Vagina (tissue), 2 donors: ENCODE measurements at regions not wholly inside any gene's neighbourhood (a gene's known extent, or its start where the extent isn't known, plus 50 kb on each side); places are given as distances from the start of the nearest gene placed in this dataset.
A peak's percentile ranks its signal among the peaks of the same experiment; 100 is the strongest.

Experiments used
- DNase-seq, 2 donors: peaks; one replicate each; pipeline ENCODE4 v3.0.0-alpha.2; 2017; ENCODE audit errors: extremely low spot score in 2 of 2
- H3K27ac ChIP-seq: fragments of 200-600 bp; sonication (generic); one replicate; pipeline ENCODE4 v1.5.1; 2019
- H3K27me3 ChIP-seq: fragments of 200-600 bp; sonication (generic); one replicate; pipeline ENCODE4 v1.5.1; 2019
- H3K36me3 ChIP-seq, 2 donors: fragments of 200-600 bp; sonication (generic); one replicate each; pipeline ENCODE4 v1.5.1; 2017 to 2019
- H3K4me1 ChIP-seq: fragments of 200-600 bp; sonication (generic); one replicate; pipeline ENCODE4 v1.5.1; 2019
- H3K4me3 ChIP-seq, 2 donors: fragments of 200-600 bp; sonication (generic); 1 replicate in 1 of 2; 2 replicates in 1 of 2; pipeline ENCODE4 v1.5.1; 2016 to 2019
- H3K9me3 ChIP-seq: fragments of 200-600 bp; sonication (generic); one replicate; pipeline ENCODE4 v1.5.1; 2019
- CTCF ChIP-seq, 3 experiments: fragments of 450-650 bp in 2 of 3; fragments of 200-600 bp in 1 of 3; sonication (generic) in 1 of 3; IDR thresholded peaks; one replicate each; pipeline ENCODE4 v1.5.1; 2017 to 2019; ENCODE audit warnings: antibody characterized with exemption in 3 of 3, mild to moderate bottlenecking in 2 of 3, moderate library complexity in 2 of 3
- POLR2A ChIP-seq, 2 donors: fragments of 450-650 bp; IDR thresholded peaks; one replicate each; pipeline ENCODE4 v1.6.1; 2017; ENCODE audit warnings: antibody characterized with exemption in 2 of 2, mild to moderate bottlenecking in 2 of 2, moderate library complexity in 2 of 2
- POLR2AphosphoS5 ChIP-seq, 2 donors: sonication (generic); formaldehyde crosslinking; IDR thresholded peaks; one replicate each; pipeline ENCODE4 v1.9.0; 2017; ENCODE audit warnings: antibody characterized with exemption in 2 of 2, mild to moderate bottlenecking in 2 of 2, low read depth in 1 of 2; ENCODE audit not compliant: insufficient read depth in 1 of 2
- intact Hi-C: fragments of 100-400 bp; cut with DNase I; formaldehyde crosslinking; loops from one replicate; pipeline ENCODE4 v1.15.1; 2023

GRCh38 chr9:89807682-89808075 is 202.9 kb downstream of the GADD45G start:
- intact Hi-C loops, result no loop called here
- H3K36me3 ChIP-seq, result no peaks in the 10 kb centered on the region
- no peak overlapping the region for H3K4me3 ChIP-seq
- peaks cover 10% of the 10 kb centered on the region for H3K4me1 ChIP-seq
- H3K27me3 ChIP-seq, result no peaks in the 10 kb centered on the region
- peak in 1 of 2 donors; percentile 16 for DNase-seq
- no peak for TF ChIP-seq POLR2AphosphoS5 (IDR thresholded peaks at IDR 0.05; ENCODE audit: insufficient read depth in 1 of 2, low read depth in 1 of 2)
- no peak for TF ChIP-seq CTCF (IDR thresholded peaks at IDR 0.05)
- TF ChIP-seq POLR2A (IDR thresholded peaks at IDR 0.05), result no peak
- H3K27ac ChIP-seq, result no peak overlapping the region
- H3K9me3 ChIP-seq, result no peaks in the 10 kb centered on the region

- intact Hi-C loops, result no loop called here
- no peak overlapping the region for H3K27ac ChIP-seq
- no peaks in the 10 kb centered on the region for H3K9me3 ChIP-seq
- H3K4me3 ChIP-seq, result no peak overlapping the region
- peak in 1 of 2 donors; percentile 71 for DNase-seq
- TF ChIP-seq POLR2AphosphoS5 (IDR thresholded peaks at IDR 0.05; ENCODE audit: insufficient read depth in 1 of 2, low read depth in 1 of 2) (no peak), POLR2A (IDR thresholded peaks at IDR 0.05) (no peak), CTCF (IDR thresholded peaks at IDR 0.05) (no peak)
- H3K27me3 ChIP-seq, result no peaks in the 10 kb centered on the region
- H3K36me3 ChIP-seq, result no peaks in the 10 kb centered on the region
- H3K4me1 ChIP-seq, result peaks cover 4% of the 10 kb centered on the region
Measured at GRCh38 chr9:89808076-89808755, 203.4 kb downstream of the GADD45G start.

GRCh38 chr9:89808756-89809181 is 204.0 kb downstream of the GADD45G start:
- H3K4me3 ChIP-seq, result no peak overlapping the region
- intact Hi-C loops, result no loop called here
- TF ChIP-seq POLR2AphosphoS5 (IDR thresholded peaks at IDR 0.05; ENCODE audit: insufficient read depth in 1 of 2, low read depth in 1 of 2) (no peak), POLR2A (IDR thresholded peaks at IDR 0.05) (no peak), CTCF (IDR thresholded peaks at IDR 0.05) (no peak)
- no peak overlapping the region for H3K27ac ChIP-seq
- no peaks in the 10 kb centered on the region for H3K36me3 ChIP-seq
- H3K27me3 ChIP-seq, result no peaks in the 10 kb centered on the region
- peak in 1 of 2 donors; percentile 49 for DNase-seq
- H3K4me1 ChIP-seq, result no peaks in the 10 kb centered on the region
- H3K9me3 ChIP-seq, result no peaks in the 10 kb centered on the region

GRCh38 chr9:89810431-89810830 is 205.6 kb downstream of the GADD45G start:
- Histone ChIP-seq H3K9me3 (no peaks in the 10 kb centered on the region), H3K4me1 (peaks cover 10% of the 10 kb centered on the region), H3K27ac (no peak overlapping the region), H3K4me3 (no peak overlapping the region), H3K27me3 (no peaks in the 10 kb centered on the region), H3K36me3 (no peaks in the 10 kb centered on the region)
- intact Hi-C loops, result no loop called here
- no peak for DNase-seq
- TF ChIP-seq POLR2A (IDR thresholded peaks at IDR 0.05), result no peak
- TF ChIP-seq CTCF (IDR thresholded peaks at IDR 0.05), result no peak
- no peak for TF ChIP-seq POLR2AphosphoS5 (IDR thresholded peaks at IDR 0.05; ENCODE audit: insufficient read depth in 1 of 2, low read depth in 1 of 2)

- no peaks in the 10 kb centered on the region for H3K9me3 ChIP-seq
- intact Hi-C loops, result no loop called here
- no peak overlapping the region for H3K4me3 ChIP-seq
- no peak overlapping the region for H3K27ac ChIP-seq
- no peaks in the 10 kb centered on the region for H3K27me3 ChIP-seq
- no peaks in the 10 kb centered on the region for H3K36me3 ChIP-seq
- DNase-seq, result peak in 1 of 2 donors; percentile 47
- TF ChIP-seq POLR2A (IDR thresholded peaks at IDR 0.05), result no peak
- TF ChIP-seq POLR2AphosphoS5 (IDR thresholded peaks at IDR 0.05; ENCODE audit: insufficient read depth in 1 of 2, low read depth in 1 of 2), result no peak
- TF ChIP-seq CTCF (IDR thresholded peaks at IDR 0.05), result no peak
- H3K4me1 ChIP-seq, result peaks cover 10% of the 10 kb centered on the region
Measured at GRCh38 chr9:89811356-89811755, 206.5 kb downstream of the GADD45G start.
